ENCODE measurements at regions not wholly inside any gene's neighbourhood (a gene's known extent, or its start where the extent isn't known, plus 50 kb on each side); places are given as distances from the start of the nearest gene placed in this dataset.

DNA sequence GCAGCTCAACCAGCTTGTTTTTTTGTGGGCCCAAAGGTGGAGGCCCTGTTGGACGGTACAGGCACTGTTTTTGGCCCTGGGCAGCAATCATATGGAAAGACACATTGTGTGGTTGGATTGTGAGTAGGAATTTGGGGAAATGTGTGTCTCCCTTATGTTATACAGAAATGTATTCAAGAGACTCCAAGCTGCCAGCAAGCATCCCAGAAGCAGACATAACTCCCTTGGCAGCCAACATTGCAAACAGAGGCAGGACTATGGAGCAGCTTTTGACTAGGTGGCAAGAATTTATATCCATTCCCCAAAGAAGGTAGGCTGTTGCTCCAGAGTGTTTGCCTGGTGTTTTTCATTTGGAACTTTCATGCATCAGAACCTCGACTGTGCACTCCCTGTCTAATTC is 104.9 kb downstream of the BUB3 start:
- no peak overlapping the region for H3K4me3 ChIP-seq
- H3K36me3 ChIP-seq: no peaks in the 10 kb centered on the region
- no peaks in the 10 kb centered on the region for H3K27me3 ChIP-seq
- intact Hi-C loops (cut with DNase I; ENCODE audit: low total_unique reads): no loop called here
- H3K4me1 ChIP-seq: no peaks in the 10 kb centered on the region
- TF ChIP-seq, protein P1, sequence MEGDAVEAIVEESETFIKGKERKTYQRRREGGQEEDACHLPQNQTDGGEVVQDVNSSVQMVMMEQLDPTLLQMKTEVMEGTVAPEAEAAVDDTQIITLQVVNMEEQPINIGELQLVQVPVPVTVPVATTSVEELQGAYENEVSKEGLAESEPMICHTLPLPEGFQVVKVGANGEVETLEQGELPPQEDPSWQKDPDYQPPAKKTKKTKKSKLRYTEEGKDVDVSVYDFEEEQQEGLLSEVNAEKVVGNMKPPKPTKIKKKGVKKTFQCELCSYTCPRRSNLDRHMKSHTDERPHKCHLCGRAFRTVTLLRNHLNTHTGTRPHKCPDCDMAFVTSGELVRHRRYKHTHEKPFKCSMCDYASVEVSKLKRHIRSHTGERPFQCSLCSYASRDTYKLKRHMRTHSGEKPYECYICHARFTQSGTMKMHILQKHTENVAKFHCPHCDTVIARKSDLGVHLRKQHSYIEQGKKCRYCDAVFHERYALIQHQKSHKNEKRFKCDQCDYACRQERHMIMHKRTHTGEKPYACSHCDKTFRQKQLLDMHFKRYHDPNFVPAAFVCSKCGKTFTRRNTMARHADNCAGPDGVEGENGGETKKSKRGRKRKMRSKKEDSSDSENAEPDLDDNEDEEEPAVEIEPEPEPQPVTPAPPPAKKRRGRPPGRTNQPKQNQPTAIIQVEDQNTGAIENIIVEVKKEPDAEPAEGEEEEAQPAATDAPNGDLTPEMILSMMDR (IDR thresholded peaks at IDR 0.05): no peak
- no peak for DNase-seq
- no peaks in the 10 kb centered on the region for H3K9me3 ChIP-seq
- H3K27ac ChIP-seq: no peak overlapping the region

DNA sequence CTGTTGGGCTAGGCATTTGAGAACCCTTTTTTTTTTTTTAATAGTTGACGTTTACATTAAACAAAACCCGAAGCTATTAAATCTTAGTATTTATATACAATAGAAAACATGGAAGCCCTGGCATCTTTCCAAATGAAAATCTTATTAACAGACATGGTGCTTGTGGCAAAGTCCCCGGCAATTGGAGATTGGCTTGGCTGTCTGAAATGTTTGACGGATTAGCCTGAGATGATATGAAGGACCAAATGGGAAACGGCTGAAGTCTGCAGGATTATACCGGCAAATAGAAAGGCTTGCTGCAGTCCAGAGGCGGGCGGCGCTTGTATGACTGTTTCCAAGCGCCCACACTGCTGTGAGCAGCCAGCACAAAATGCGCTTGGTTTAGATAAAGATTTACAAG is 105.6 kb downstream of the BUB3 start:
- TF ChIP-seq, protein P1 (IDR thresholded peaks at IDR 0.05): no peak
- H3K9me3 ChIP-seq: no peaks in the 10 kb centered on the region
- H3K27ac ChIP-seq: no peak overlapping the region
- no peaks in the 10 kb centered on the region for H3K27me3 ChIP-seq
- intact Hi-C loops (cut with DNase I; ENCODE audit: low total_unique reads): no loop called here
- no peak overlapping the region for H3K4me3 ChIP-seq
- no peak for DNase-seq
- H3K4me1 ChIP-seq: no peaks in the 10 kb centered on the region
- H3K36me3 ChIP-seq: no peaks in the 10 kb centered on the region

DNA sequence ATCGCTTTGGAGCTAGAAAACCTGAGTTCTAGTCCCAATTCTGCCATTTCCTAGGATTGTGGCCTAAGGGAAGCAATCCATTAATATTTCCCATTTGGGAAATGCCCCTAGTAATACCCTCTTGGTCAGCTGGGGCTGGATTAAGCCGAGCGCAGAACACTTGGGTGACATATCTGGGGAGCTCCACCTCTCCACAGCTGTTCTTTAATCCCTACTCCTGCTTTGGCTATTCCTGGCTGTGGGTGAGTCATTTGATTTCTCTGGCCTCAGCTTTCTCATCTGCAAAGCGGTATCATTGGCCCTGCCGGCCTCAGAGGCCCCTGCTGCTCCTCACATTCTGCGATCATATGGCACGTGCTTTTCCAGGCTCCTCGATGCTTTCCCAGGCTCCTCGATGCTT is 108.3 kb downstream of the BUB3 start:
- H3K36me3 ChIP-seq: no peaks in the 10 kb centered on the region
- intact Hi-C loops (cut with DNase I; ENCODE audit: low total_unique reads): no loop called here
- DNase-seq: no peak

DNA sequence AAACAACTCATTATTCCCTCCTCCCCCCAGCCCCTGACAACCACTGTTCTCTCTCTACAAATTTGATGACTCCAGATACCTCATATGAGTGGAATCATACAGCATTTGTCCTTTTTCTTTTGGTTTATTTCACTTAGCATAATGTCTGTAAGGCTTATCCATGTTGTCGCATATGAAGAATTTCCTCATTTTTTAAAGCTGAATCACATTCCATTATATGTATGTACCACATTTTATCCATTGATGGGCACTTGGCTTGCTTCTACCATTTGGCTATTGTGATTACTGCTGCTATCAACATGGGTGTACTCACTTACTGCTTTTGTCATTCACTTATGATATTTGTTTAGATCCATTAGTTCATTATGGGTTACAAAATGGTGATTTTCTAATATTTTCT is 112.8 kb downstream of the BUB3 start:
- intact Hi-C loops (cut with DNase I; ENCODE audit: low total_unique reads): no loop called here
- Histone ChIP-seq H3K9me3 (no peaks in the 10 kb centered on the region), H3K27ac (no peak overlapping the region), H3K27me3 (no peaks in the 10 kb centered on the region), H3K4me1 (peaks cover 0 to 6% (median 0%) of the 10 kb centered on the region in 4 donors), H3K36me3 (no peaks in the 10 kb centered on the region), H3K4me3 (no peak overlapping the region)
- no peak for DNase-seq
- TF ChIP-seq, protein P1 (IDR thresholded peaks at IDR 0.05): no peak

More for the DNA sequence above, 108.3 kb downstream of the BUB3 start:
- Histone ChIP-seq H3K4me3 (no peak overlapping the region), H3K27me3 (no peaks in the 10 kb centered on the region), H3K9me3 (no peaks in the 10 kb centered on the region), H3K27ac (no peak overlapping the region), H3K4me1 (no peaks in the 10 kb centered on the region)
- TF ChIP-seq, protein P1 (IDR thresholded peaks at IDR 0.05): no peak

DNA sequence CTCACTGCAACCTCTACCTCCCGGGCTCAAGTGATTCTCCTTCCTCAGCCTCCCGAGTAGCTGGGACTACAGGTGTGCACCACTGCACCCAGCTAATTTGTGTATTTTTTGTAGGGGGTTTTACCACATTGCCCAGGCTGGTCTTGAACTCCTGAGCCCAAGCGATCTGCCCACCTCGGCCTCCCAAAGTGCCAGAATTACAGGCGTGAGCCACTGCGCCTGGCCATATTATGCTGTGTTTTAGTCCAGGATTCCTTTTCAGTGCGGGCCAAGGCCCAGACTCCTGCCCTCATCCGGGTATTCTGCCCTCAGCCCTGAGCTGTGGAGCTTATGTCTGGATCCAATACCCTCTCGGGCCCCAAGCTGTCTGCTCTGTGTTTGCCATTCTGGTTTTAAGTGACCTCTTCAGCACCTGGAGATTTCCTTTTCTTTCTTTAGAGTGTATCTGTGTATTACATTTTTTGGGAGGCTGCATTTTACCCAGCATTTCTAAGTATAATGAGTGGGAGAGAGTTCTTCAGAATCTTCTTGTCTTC is 114.9 kb downstream of the BUB3 start:
- DNase-seq: no peak
- intact Hi-C loops (cut with DNase I; ENCODE audit: low total_unique reads): no loop called here
- H3K4me3 ChIP-seq: no peak overlapping the region
- H3K27me3 ChIP-seq: peaks cover 0 to 2% of the 10 kb centered on the region in 2 donors
- TF ChIP-seq, protein P1 (IDR thresholded peaks at IDR 0.05): no peak
- H3K27ac ChIP-seq: no peak overlapping the region
- H3K9me3 ChIP-seq: peaks cover 0 to 5% (median 0%) of the 10 kb centered on the region in 3 donors
- H3K4me1 ChIP-seq: peaks cover 0 to 6% (median 0%) of the 10 kb centered on the region in 4 donors
- no peaks in the 10 kb centered on the region for H3K36me3 ChIP-seq

DNA sequence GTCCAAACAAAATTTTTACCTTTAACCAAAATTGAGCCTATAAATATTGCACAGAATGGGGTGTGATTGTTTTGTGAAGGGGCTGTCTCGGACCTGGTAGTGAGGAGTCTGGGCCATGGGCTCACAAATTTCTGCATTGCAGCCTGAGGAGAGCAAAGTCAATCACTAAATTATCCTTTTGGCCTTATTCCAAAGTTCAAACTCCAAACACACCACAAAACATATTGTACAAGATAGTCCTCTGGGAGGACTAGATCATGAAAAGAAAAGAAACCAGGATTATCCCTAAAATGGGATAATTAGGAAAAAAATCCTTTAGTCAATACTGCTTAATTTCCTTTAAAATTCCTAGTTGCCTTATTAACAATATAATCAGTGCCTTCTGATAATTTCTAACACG is 115.5 kb downstream of the BUB3 start:
- DNase-seq: no peak
- H3K4me1 ChIP-seq: peaks cover 0 to 6% (median 0%) of the 10 kb centered on the region in 4 donors
- intact Hi-C loops (cut with DNase I; ENCODE audit: low total_unique reads): no loop called here
- H3K27me3 ChIP-seq: peaks cover 0 to 2% of the 10 kb centered on the region in 2 donors
- peaks cover 0 to 5% (median 0%) of the 10 kb centered on the region in 3 donors for H3K9me3 ChIP-seq
- TF ChIP-seq, protein P1 (IDR thresholded peaks at IDR 0.05): no peak
- H3K4me3 ChIP-seq: no peak overlapping the region
- no peaks in the 10 kb centered on the region for H3K36me3 ChIP-seq
- H3K27ac ChIP-seq: no peak overlapping the region

Measured in tibial artery (tissue), 4 donors.